HT1080 (cell line): ENCODE measurements at regions not wholly inside any gene's neighbourhood (a gene's known extent, or its start where the extent isn't known, plus 50 kb on each side); places are given as distances from the start of the nearest gene placed in this dataset.
A peak's percentile ranks its signal among the peaks of the same experiment; 100 is the strongest.
"Not testable (repeated sequence)": the region's sequence is repeated elsewhere in the genome, so short reads cannot be mapped to it uniquely, and the experiment has no call there.

Source experiments
- DNase-seq: peaks from one replicate; pipeline ENCODE4 v3.0.0-alpha.2; 2015; ENCODE audit warnings: low read depth

- no peak for DNase-seq
These were observed 91.4 kb upstream of the MAGI3 start for GRCh38 chr1:113298941-113299340.

GRCh38 chr1:113302636-113303035, 87.7 kb upstream of the MAGI3 start:
- DNase-seq = no peak

- no peak for DNase-seq
These were observed 87.0 kb upstream of the MAGI3 start for GRCh38 chr1:113303267-113303666.

- DNase-seq = not testable (repeated sequence)
These were observed 85.3 kb upstream of the MAGI3 start for GRCh38 chr1:113305029-113305428.

- DNase-seq = peak; percentile 10
These were observed 82.4 kb upstream of the MAGI3 start for GRCh38 chr1:113307771-113308445.

DNA sequence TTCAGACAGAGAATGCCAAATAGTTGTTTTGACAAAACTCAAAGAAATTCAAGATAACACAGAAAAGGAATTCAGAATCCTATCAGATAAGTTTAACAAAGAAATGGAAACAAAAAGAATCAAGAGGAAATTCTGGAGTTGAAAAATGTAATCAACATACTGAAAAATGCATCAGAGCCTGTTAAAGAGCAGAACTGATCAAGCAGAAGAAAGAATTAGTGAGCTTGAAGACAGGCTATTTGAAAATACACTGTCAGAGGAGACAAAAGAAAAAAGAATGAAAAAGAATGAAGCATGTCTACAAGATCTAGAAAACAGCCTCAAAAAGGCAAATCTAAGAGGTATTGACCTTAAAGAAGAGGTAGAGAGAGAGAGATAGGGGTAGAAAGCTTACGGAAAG, 77.7 kb upstream of the MAGI3 start:
- not testable (repeated sequence) for DNase-seq

DNA sequence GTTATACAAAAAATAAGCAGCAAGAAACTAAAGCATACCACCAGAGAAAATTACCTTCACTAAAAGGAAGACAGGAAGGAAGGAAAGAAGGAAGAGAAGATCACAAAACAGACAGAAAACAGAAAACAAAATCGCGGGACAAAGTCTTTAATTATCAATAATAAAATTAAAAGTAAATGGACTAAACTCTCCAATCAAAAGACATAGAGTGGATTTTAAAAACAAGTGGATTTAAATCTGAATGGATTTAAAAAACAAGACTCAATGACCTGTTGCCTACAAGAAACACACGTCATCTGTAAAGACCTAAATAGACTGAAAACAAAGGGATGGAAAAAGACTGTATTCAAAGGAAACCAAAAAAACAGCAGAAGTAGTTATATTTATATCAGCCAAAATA, 75.7 kb upstream of the MAGI3 start:
- no peak for DNase-seq

- no peak for DNase-seq
These were observed 70.0 kb upstream of the MAGI3 start for GRCh38 chr1:113320272-113320671.

DNA sequence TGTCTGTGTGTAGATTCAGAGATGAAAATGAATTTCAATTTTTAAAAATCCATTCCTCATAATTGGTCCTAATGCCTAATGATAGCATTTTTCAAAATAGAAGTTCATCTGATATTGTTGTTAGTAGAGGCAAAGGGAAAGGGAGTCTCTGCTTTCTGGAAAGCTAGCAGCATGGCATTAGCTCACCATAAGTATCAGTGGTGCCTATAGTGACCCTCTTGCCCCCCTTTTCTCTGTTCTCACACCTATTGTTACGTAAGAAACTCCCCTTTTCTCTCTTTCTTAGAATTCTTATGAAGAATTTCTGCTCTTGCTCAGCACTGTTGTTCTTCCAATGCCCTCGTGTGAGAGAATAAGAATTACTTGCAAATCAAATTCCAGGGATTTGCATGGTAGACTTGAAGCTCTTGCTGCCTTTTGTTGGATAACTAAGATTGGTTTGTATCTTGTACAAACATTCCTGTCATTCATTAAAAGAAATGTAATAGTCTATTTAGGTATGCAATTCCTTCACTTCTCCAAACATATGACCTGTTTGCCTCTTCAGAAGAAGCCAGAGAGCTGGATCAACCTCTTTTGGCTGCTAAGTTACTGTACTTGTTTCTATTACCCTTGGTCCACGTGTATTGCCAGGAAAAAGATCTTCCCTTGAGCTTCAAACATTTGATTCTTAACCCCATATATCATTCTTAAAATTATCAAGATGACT, 69.2 kb upstream of the MAGI3 start:
- DNase-seq = no peak

DNA sequence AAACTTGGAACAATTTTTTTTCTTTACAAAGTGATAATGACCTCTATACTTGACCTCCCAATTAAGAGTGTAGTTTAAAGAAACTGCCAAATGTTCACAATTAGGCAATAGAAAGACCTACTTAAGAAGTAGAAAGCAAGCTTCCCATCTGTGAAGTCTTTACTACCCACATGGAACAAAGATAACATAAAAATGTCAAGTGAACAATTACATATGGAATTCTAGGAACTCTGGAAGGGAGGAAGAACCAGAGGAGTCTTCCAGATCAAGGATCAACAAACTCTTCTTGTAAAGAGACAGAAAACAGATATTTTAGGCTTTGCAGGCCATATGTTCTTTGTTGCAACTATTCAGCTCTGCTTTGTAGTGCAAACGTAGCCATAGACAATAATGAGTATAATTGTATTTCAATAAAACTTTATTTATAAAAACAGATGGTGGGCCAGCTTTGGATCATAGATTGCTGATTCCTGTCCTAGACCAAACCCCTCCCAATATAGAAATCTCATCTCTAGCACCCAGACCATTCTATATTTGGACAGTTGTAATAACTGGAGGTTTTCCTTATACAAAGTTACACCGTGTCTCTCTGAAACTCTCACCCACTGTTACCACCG, 68.4 kb upstream of the MAGI3 start:
- no peak for DNase-seq

DNA sequence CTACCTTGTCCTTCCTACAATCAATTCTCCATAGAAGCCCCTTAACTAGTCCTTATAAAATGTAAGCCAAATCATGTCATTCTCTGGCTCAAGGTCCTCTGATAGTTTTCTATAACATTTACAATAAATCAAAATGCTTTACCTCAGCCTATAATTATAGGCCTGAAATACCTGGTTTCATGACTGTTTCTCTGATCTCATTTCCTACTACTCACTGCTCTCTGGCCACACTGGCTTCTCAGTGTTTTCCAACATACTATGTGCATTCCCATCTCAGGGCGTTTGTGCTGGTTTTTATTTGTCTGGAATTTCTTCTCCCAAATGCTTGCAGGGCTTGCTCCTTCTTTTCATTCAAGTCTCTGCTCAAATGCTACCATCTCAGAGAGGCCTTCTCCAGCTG, 67.9 kb upstream of the MAGI3 start:
- no peak for DNase-seq

DNA sequence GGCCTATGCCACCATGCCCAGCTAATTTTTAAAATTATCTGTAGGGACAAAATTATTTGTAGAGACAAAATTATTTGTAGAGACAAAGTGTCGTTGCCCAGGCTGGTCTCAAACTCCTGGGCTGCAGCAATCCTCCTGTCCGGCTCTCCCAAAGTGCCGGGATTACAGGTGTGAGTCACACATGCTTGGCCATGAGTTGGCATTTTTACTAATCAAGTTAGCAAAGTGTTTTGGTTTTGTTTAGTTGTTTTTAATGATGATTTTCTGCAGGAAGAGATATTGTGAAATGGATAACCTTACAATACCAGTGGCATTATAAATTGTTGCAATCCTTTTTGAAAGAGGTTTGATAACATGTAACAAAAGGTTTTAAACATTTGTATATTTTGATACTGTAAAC, 65.3 kb upstream of the MAGI3 start:
- DNase-seq = peak; percentile 70

DNA sequence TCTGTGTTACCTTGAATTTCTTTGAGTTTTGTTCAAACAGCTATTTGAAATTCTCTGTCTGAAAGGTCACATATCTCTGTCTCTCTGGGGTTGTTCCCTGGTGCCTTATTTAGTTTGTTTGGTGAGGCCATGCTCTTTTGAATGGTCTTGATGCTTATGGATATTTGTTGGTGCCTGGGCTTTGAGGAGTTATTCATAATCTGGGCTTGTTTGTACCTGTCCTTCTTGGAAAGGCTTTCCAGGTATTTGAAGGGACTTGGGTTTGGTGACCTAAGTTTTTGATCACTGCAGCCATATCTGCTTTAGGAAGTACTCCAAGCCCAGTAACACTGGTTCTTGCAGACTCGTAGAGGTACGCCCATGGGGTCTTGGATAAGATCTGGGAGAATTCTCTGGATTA, 63.3 kb upstream of the MAGI3 start:
- no peak for DNase-seq

DNA sequence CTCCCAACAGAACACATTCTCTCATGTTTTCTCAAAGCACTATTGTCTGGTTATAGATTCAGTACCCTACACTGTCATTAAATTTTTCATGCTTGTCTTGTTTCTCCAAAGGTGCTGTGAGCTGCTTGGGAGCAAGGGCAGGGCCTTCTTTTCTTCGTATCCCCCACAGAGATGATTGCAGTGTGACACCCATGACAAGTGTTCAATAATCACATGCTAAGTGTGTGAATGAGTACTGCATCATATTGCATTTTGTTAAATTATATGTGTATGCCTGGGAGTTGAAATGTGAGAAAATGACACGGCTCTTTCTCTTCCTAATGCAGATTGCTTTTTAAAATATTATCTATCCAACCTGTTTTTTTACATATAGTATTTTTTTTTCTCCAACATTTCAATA, 57.3 kb upstream of the MAGI3 start:
- no peak for DNase-seq

DNA sequence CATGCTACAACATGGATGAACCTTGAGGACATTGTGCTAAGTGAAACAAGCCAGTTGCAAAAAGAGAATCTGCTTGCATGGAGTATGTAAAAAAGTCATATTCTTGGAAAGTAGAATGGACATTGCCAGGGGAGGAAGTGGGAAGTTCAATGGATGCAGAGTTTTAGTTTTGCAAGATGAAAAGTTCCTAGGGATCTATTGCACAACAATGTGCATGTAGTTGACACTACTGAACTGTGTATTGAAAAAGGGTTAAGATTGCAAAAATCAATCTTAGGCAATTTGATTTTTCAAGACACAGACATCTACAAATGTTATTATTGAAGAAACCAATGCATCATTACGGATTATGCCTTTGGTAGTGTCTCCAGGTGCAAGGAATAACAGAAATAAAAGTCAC, 50.3 kb upstream of the MAGI3 start:
- no peak for DNase-seq
